Naive thymus-derived CD4-positive, alpha-beta T cell (primary cell): ENCODE measurements at regions not wholly inside any gene's neighbourhood (a gene's known extent, or its start where the extent isn't known, plus 50 kb on each side); places are given as distances from the start of the nearest gene placed in this dataset.
A peak's percentile ranks its signal among the peaks of the same experiment; 100 is the strongest.
"Not testable (repeated sequence)": the region's sequence is repeated elsewhere in the genome, so short reads cannot be mapped to it uniquely, and the experiment has no call there.

Experiments
- ATAC-seq: fragments of 150-1000 bp; cut with Tn5 transposase; 2 replicates; pipeline ENCODE4 v1.10.0; 2021; ENCODE audit warnings: mild to moderate bottlenecking, moderate library complexity
- CTCF ChIA-PET: fragments of 350-600 bp; sonication (Branson Sonifier 250); formaldehyde crosslinking; loops from one replicate; lab custom pipeline; 2021; ENCODE audit warnings: antibody characterized with exemption; lab: Charles Lee
- POLR2A ChIA-PET: fragments of 350-600 bp; sonication (Branson Sonifier 250); formaldehyde crosslinking; loops from one replicate; lab custom pipeline; 2021; ENCODE audit warnings: antibody characterized with exemption, inconsistent platforms; lab: Charles Lee
- DNase-seq, 9 donors: peaks; one replicate each; pipeline versions ENCODE4 v3.0.0 to v3.0.0-alpha.2; 2020 to 2022; ENCODE audit warnings: mixed read lengths in 1 of 9
- H3K27ac ChIP-seq: one replicate; pipeline ENCODE4 v1.7.0; 2013; ENCODE audit warnings: mild to moderate bottlenecking, low read depth, low read length, moderate library complexity
- H3K27me3 ChIP-seq, 2 donors: one replicate each; pipeline ENCODE4 v1.7.0; 2013; ENCODE audit warnings: low read length in 2 of 2, mild to moderate bottlenecking in 2 of 2, moderate library complexity in 2 of 2; ENCODE audit not compliant: control insufficient read depth in 2 of 2, insufficient read depth in 2 of 2
- H3K36me3 ChIP-seq, 3 experiments: 1 replicate in 2 of 3; 2 replicates in 1 of 3; pipeline ENCODE4 v1.7.0; 2013; ENCODE audit warnings: low read length in 3 of 3, mild to moderate bottlenecking in 3 of 3, moderate library complexity in 1 of 3; ENCODE audit not compliant: insufficient read depth in 3 of 3, control insufficient read depth in 2 of 3
- H3K4me1 ChIP-seq, 2 donors: one replicate each; pipeline ENCODE4 v1.7.0; 2013; ENCODE audit warnings: low read length in 2 of 2, mild to moderate bottlenecking in 2 of 2, moderate library complexity in 1 of 2; ENCODE audit not compliant: control insufficient read depth in 2 of 2, insufficient read depth in 2 of 2
- H3K4me3 ChIP-seq: 2 replicates; pipeline ENCODE4 v1.7.0; 2013; ENCODE audit warnings: mild to moderate bottlenecking, low read length
- H3K9me3 ChIP-seq, 3 experiments: 1 replicate in 2 of 3; 2 replicates in 1 of 3; pipeline ENCODE4 v1.7.0; 2013; ENCODE audit warnings: low read length in 3 of 3; ENCODE audit not compliant: control insufficient read depth in 2 of 3
- H3K27ac Mint-ChIP-seq, 9 donors: one replicate each; pipeline ENCODE4 v1.8.0; 2020 to 2022; ENCODE audit warnings: mixed read lengths in 9 of 9, mild to moderate bottlenecking in 8 of 9, moderate library complexity in 5 of 9, inconsistent platforms in 2 of 9
- H3K27me3 Mint-ChIP-seq, 5 donors: one replicate each; pipeline ENCODE4 v1.8.0; 2021 to 2022; ENCODE audit warnings: mixed read lengths in 5 of 5, mild to moderate bottlenecking in 1 of 5
- H3K36me3 Mint-ChIP-seq, 5 donors: one replicate each; pipeline ENCODE4 v1.8.0; 2020 to 2022; ENCODE audit warnings: mixed read lengths in 5 of 5, mild to moderate bottlenecking in 3 of 5, inconsistent platforms in 1 of 5
- H3K4me1 Mint-ChIP-seq, 7 donors: one replicate each; pipeline ENCODE4 v1.8.0; 2020 to 2022; ENCODE audit warnings: mixed read lengths in 7 of 7, mild to moderate bottlenecking in 3 of 7, inconsistent platforms in 1 of 7
- H3K4me3 Mint-ChIP-seq, 10 donors: one replicate each; pipeline ENCODE4 v1.8.0; 2020 to 2022; ENCODE audit warnings: mild to moderate bottlenecking in 10 of 10, mixed read lengths in 10 of 10, moderate library complexity in 6 of 10, inconsistent platforms in 2 of 10
- H3K9me3 Mint-ChIP-seq, 11 donors: one replicate each; pipeline ENCODE4 v1.8.0; 2020 to 2022; ENCODE audit warnings: mixed read lengths in 11 of 11, mild to moderate bottlenecking in 4 of 11, inconsistent platforms in 1 of 11, moderate library complexity in 1 of 11
- intact Hi-C, 2 donors: fragments of 100-400 bp; cut with micrococcal nuclease; formaldehyde crosslinking; loops; one replicate each; pipeline ENCODE4 v1.15.1; 2023

DNA sequence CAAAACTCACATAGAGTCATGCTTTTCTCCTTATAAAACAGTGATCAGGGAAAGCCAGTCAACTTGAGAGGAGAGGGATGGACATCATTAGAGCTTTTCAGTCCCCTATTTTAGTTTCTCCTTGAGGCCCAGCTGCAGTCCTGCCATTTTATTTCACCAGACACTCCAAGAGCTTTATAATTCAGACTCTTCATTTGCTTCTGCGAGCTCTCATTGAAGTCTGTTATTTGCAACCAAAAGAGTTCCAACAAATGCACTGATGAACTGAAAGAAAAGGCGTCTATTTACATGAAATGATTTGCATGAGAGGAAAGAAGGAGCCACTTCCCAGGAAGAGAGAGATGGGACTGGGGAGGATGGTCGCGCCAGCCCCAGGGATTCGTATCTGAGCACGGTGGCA, 86.8 kb downstream of the NDUFA12 start:
- no peaks in the 10 kb centered on the region for H3K4me1 Mint-ChIP-seq
- H3K27ac ChIP-seq = no peak overlapping the region
- H3K4me3 Mint-ChIP-seq = no peak overlapping the region
- no peak overlapping the region for H3K4me3 ChIP-seq
- H3K27me3 Mint-ChIP-seq = no peaks in the 10 kb centered on the region
- H3K4me1 ChIP-seq = no peaks in the 10 kb centered on the region
- H3K27ac Mint-ChIP-seq = no peak overlapping the region
- POLR2A ChIA-PET = no interaction called here
- CTCF ChIA-PET = no interaction called here
- no peaks in the 10 kb centered on the region for H3K36me3 ChIP-seq
- H3K27me3 ChIP-seq = no peaks in the 10 kb centered on the region
- peaks cover 0 to 4% (median 0%) of the 10 kb centered on the region in 11 donors for H3K9me3 Mint-ChIP-seq
- peaks cover 0 to 4% (median 0%) of the 10 kb centered on the region in 5 donors for H3K36me3 Mint-ChIP-seq
- ATAC-seq (no peak), DNase-seq (no peak)
- intact Hi-C loops = no loop called here
- peaks cover 0 to 5% (median 0%) of the 10 kb centered on the region in 3 experiments for H3K9me3 ChIP-seq

DNA sequence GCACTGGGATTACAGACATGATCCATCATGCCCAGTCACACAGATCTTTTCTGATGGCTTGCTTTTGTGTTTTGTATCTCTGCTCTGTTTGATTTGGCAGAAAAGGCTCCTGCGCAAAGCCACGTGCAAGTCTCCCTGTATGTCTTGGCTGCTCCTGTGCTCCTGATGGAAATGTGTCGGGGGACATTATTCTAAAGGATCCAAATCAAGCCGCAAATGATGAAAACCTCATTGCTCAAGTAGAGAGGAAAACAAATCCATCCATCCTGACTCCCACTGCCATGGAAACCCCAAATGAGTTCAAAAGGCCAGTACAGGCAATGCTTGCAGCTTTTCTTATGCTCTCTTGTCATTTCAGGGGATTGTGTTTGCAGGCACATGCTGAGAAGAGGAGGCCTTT, 93.8 kb downstream of the NDUFA12 start:
- Histone ChIP-seq H3K36me3 (no peaks in the 10 kb centered on the region), H3K4me3 (no peak overlapping the region), H3K27ac (no peak overlapping the region), H3K4me1 (no peaks in the 10 kb centered on the region), H3K27me3 (no peaks in the 10 kb centered on the region), H3K9me3 (peaks cover 0 to 5% (median 0%) of the 10 kb centered on the region in 3 experiments)
- H3K4me1 Mint-ChIP-seq = no peaks in the 10 kb centered on the region
- H3K4me3 Mint-ChIP-seq = no peak overlapping the region
- H3K27me3 Mint-ChIP-seq = peaks cover 0 to 8% (median 4%) of the 10 kb centered on the region in 5 donors
- peaks cover 0 to 7% (median 0%) of the 10 kb centered on the region in 5 donors for H3K36me3 Mint-ChIP-seq
- ChIA-PET POLR2A (no interaction called here), CTCF (no interaction called here)
- intact Hi-C loops = no loop called here
- DNase-seq (no peak), ATAC-seq (no peak)
- H3K9me3 Mint-ChIP-seq = peaks cover 0 to 13% (median 6%) of the 10 kb centered on the region in 11 donors
- H3K27ac Mint-ChIP-seq = no peak overlapping the region

- DNase-seq, CTCF ChIA-PET, H3K4me1 ChIP-seq, H3K27ac ChIP-seq, H3K4me3 Mint-ChIP-seq, H3K27me3 Mint-ChIP-seq, H3K27ac Mint-ChIP-seq, POLR2A ChIA-PET, H3K36me3 Mint-ChIP-seq, H3K36me3 ChIP-seq, ATAC-seq, H3K9me3 ChIP-seq, intact Hi-C loops, H3K4me1 Mint-ChIP-seq, H3K27me3 ChIP-seq, H3K9me3 Mint-ChIP-seq, H3K4me3 ChIP-seq: not testable (repeated sequence)
Observed at GRCh38 chr12:94905749-94906148, 97.7 kb downstream of the NDUFA12 start.

- Histone ChIP-seq H3K27ac (no peak overlapping the region), H3K4me3 (no peak overlapping the region), H3K9me3 (no peaks in the 10 kb centered on the region), H3K4me1 (no peaks in the 10 kb centered on the region), H3K27me3 (no peaks in the 10 kb centered on the region), H3K36me3 (no peaks in the 10 kb centered on the region)
- intact Hi-C loops = no loop called here
- Mint-ChIP-seq H3K4me1 (no peaks in the 10 kb centered on the region), H3K4me3 (no peak overlapping the region), H3K27ac (peak overlapping the region in 1 of 9 donors; percentile 68), H3K36me3 (peaks cover 0 to 3% (median 0%) of the 10 kb centered on the region in 5 donors), H3K9me3 (peaks cover 0 to 3% (median 2%) of the 10 kb centered on the region in 11 donors), H3K27me3 (peaks cover 0 to 2% (median 0%) of the 10 kb centered on the region in 5 donors)
- ChIA-PET CTCF (no interaction called here), POLR2A (no interaction called here)
- DNase-seq (no peak), ATAC-seq (no peak)
Observed at GRCh38 chr12:94900496-94900895, 103.0 kb downstream of the NDUFA12 start.

GRCh38 chr12:94898388-94898787, 105.1 kb downstream of the NDUFA12 start:
- no peak overlapping the region for H3K27ac ChIP-seq
- intact Hi-C loops = no loop called here
- H3K27ac Mint-ChIP-seq = no peak overlapping the region
- H3K4me1 ChIP-seq = no peaks in the 10 kb centered on the region
- no peaks in the 10 kb centered on the region for H3K27me3 ChIP-seq
- no peaks in the 10 kb centered on the region for H3K9me3 ChIP-seq
- H3K4me3 Mint-ChIP-seq = no peak overlapping the region
- no peak for ATAC-seq
- H3K36me3 ChIP-seq = no peaks in the 10 kb centered on the region
- peaks cover 0 to 3% (median 2%) of the 10 kb centered on the region in 5 donors for H3K27me3 Mint-ChIP-seq
- POLR2A ChIA-PET = no interaction called here
- CTCF ChIA-PET = no interaction called here
- H3K4me3 ChIP-seq = no peak overlapping the region
- H3K4me1 Mint-ChIP-seq = no peaks in the 10 kb centered on the region
- H3K36me3 Mint-ChIP-seq = no peaks in the 10 kb centered on the region
- no peak for DNase-seq
- H3K9me3 Mint-ChIP-seq = no peaks in the 10 kb centered on the region

DNA sequence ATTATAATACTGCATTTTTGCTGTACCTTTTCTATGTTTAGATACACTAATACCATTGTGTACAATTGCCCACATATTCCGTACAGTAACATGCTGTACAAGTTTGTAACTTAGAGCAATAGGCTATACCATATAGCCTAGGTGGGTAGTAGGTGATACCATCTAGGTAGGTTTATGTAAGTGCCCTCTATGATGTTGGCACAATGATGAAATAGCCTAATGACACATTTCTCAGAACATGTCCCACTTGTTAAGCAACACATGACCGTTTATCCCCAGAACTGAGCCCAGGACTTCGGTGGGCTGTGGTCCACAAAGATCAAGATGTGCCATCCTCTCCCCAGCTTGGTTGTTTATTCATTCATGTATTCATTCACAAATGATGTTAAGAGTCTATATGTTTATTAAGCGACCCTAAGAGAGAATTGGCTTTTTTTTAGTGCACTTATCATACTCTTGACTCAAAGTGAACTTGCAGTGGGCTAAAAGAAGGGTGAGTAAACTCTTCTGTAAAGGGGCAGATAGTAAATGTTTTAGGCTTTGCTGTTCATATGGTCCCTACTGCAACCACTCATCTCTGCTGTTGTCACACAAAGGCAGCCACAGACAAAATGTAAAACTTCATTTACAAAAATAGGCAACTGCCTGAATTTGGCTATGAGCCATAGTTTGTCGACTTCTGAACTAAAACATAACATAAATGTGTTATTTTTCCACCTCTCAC, 110.8 kb downstream of the NDUFA12 start:
- Mint-ChIP-seq H3K4me1 (no peaks in the 10 kb centered on the region), H3K36me3 (peaks cover 0 to 5% (median 0%) of the 10 kb centered on the region in 5 donors), H3K4me3 (no peak overlapping the region), H3K9me3 (no peaks in the 10 kb centered on the region), H3K27me3 (peaks cover 0 to 10% (median 5%) of the 10 kb centered on the region in 5 donors), H3K27ac (no peak overlapping the region)
- Histone ChIP-seq H3K4me3 (no peak overlapping the region), H3K4me1 (no peaks in the 10 kb centered on the region), H3K9me3 (no peaks in the 10 kb centered on the region), H3K36me3 (no peaks in the 10 kb centered on the region), H3K27ac (no peak overlapping the region), H3K27me3 (no peaks in the 10 kb centered on the region)
- ChIA-PET POLR2A (no interaction called here), CTCF (no interaction called here)
- DNase-seq (no peak), ATAC-seq (no peak)
- intact Hi-C loops = no loop called here
